Spleen (tissue), 7 donors: ENCODE measurements at regions not wholly inside any gene's neighbourhood (a gene's known extent, or its start where the extent isn't known, plus 50 kb on each side); places are given as distances from the start of the nearest gene placed in this dataset.

ENCODE experiments used
- POLR2A ChIP-seq, 3 donors: fragments of 450-650 bp; IDR thresholded peaks; one replicate each; pipeline ENCODE4 v1.5.1; 2017; ENCODE audit warnings: antibody characterized with exemption in 3 of 3, mild to moderate bottlenecking in 1 of 3
- TF ChIP-seq, protein P1 (sequence below), 11 experiments: fragments of 200-600 bp in 7 of 11; fragments of 450-650 bp in 4 of 11; sonication (generic) in 4 of 11; IDR thresholded peaks in 8 of 11; conservative IDR thresholded peaks in 3 of 11; 1 replicate in 7 of 11; 2 replicates in 4 of 11; pipeline versions ENCODE4 v1.4.0 to v1.8.0; 2016 to 2021; ENCODE audit warnings: antibody characterized with exemption in 11 of 11, inconsistent platforms in 4 of 11, mild to moderate bottlenecking in 1 of 11
- donor health status: DM: no; HTN: no; CAD: no; lungs with moderate emphysema.
- donor health status: DM: no; HTN: no; CAD: no.
- donor health status: DM: no; HTN: no; CAD: no.

DNA sequence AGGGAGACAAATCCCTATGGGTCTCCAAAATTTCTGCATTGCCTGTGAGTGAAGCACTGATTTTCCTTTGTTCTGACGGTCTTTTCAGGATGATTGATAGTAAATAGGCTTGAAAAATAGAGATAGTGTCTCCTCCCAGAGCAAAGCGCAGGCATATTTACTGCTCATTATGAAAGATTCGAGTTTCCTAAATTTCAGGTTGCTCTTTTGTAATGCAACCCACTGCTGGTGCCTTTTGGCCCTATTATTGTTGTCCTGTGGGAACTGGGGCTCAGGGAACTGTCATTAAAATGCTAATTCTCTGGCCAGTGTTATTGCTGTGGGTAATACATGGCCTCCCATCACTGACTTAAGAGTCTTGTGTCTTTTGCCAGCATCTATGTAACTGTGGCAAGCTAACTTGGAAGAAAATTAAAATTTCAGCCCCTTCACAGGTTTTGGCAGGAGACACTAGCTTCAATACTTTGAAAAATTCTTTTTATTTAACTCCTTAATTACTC lies 754.1 kb upstream of the MAP3K7 start:
- TF ChIP-seq, protein P1, sequence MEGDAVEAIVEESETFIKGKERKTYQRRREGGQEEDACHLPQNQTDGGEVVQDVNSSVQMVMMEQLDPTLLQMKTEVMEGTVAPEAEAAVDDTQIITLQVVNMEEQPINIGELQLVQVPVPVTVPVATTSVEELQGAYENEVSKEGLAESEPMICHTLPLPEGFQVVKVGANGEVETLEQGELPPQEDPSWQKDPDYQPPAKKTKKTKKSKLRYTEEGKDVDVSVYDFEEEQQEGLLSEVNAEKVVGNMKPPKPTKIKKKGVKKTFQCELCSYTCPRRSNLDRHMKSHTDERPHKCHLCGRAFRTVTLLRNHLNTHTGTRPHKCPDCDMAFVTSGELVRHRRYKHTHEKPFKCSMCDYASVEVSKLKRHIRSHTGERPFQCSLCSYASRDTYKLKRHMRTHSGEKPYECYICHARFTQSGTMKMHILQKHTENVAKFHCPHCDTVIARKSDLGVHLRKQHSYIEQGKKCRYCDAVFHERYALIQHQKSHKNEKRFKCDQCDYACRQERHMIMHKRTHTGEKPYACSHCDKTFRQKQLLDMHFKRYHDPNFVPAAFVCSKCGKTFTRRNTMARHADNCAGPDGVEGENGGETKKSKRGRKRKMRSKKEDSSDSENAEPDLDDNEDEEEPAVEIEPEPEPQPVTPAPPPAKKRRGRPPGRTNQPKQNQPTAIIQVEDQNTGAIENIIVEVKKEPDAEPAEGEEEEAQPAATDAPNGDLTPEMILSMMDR (IDR thresholded peaks at IDR 0.05 in 8 of 11, conservative IDR thresholded peaks at IDR 0.05 in 3 of 11): no peak
- no peak for TF ChIP-seq POLR2A (IDR thresholded peaks at IDR 0.05)
